Lung microvascular endothelial cell (primary cell): ENCODE measurements at regions not wholly inside any gene's neighbourhood (a gene's known extent, or its start where the extent isn't known, plus 50 kb on each side); places are given as distances from the start of the nearest gene placed in this dataset.
A peak's percentile ranks its signal among the peaks of the same experiment; 100 is the strongest.
"Not testable (repeated sequence)": the region's sequence is repeated elsewhere in the genome, so short reads cannot be mapped to it uniquely, and the experiment has no call there.

Experiments
- DNase-seq, 2 donors: peaks; one replicate each; pipeline versions ENCODE4 v3.0.0 to v3.0.0-alpha.2; 2010; ENCODE audit warnings: low read depth in 2 of 2

- no peak for DNase-seq
Observed at GRCh38 chr15:78708713-78709260, 67.8 kb upstream of the CHRNB4 start.

GRCh38 chr15:78706481-78707235 lies 65.6 kb upstream of the CHRNB4 start:
- not testable (repeated sequence) for DNase-seq

- not testable (repeated sequence) for DNase-seq
Observed at GRCh38 chr15:78703334-78704056, 62.5 kb upstream of the CHRNB4 start.

GRCh38 chr15:78702609-78703333 lies 61.8 kb upstream of the CHRNB4 start:
- DNase-seq = no peak

GRCh38 chr15:78697449-78697848 lies 56.4 kb upstream of the CHRNB4 start:
- no peak for DNase-seq

GRCh38 chr15:78696436-78696835 lies 55.4 kb upstream of the CHRNB4 start:
- no peak for DNase-seq

GRCh38 chr15:78695854-78696253 lies 54.8 kb upstream of the CHRNB4 start:
- DNase-seq = no peak

GRCh38 chr15:78695046-78695671 lies 54.1 kb upstream of the CHRNB4 start:
- DNase-seq = no peak

- DNase-seq = no peak
Observed at GRCh38 chr15:78691851-78692421, 50.9 kb upstream of the CHRNB4 start.

- DNase-seq = peak; percentile 22 to 65
Observed at GRCh38 chr15:78691167-78691850, 50.3 kb upstream of the CHRNB4 start.
